Upper lobe of left lung (tissue), 4 donors: ENCODE measurements at regions not wholly inside any gene's neighbourhood (a gene's known extent, or its start where the extent isn't known, plus 50 kb on each side); places are given as distances from the start of the nearest gene placed in this dataset.

Source experiments
- CTCF ChIP-seq, 6 experiments: fragments of 450-650 bp in 4 of 6; fragments of 200-600 bp in 2 of 6; sonication (generic) in 2 of 6; IDR thresholded peaks; one replicate each; pipeline ENCODE4 v1.5.1; 2016 to 2019; ENCODE audit warnings: antibody characterized with exemption in 6 of 6
- POLR2AphosphoS5 ChIP-seq, 2 donors: sonication (generic); formaldehyde crosslinking; IDR thresholded peaks; one replicate each; pipeline ENCODE4 v1.5.1; 2017; ENCODE audit warnings: antibody characterized with exemption in 2 of 2

GRCh38 chr2:234423884-234424283, 73.0 kb downstream of the ARL4C start:
- TF ChIP-seq CTCF (IDR thresholded peaks at IDR 0.05) (no peak), POLR2AphosphoS5 (IDR thresholded peaks at IDR 0.05) (no peak)
